Activated naive CD8-positive, alpha-beta T cell (primary cell): ENCODE measurements at regions not wholly inside any gene's neighbourhood (a gene's known extent, or its start where the extent isn't known, plus 50 kb on each side); places are given as distances from the start of the nearest gene placed in this dataset.
"Not testable (repeated sequence)": the region's sequence is repeated elsewhere in the genome, so short reads cannot be mapped to it uniquely, and the experiment has no call there.

Experiments used
- H3K27ac Mint-ChIP-seq: one replicate; pipeline ENCODE4 v1.8.0; 2021; ENCODE audit warnings: mixed read lengths
- H3K27me3 Mint-ChIP-seq: one replicate; pipeline ENCODE4 v1.8.0; 2021; ENCODE audit warnings: mixed read lengths
- H3K36me3 Mint-ChIP-seq: one replicate; pipeline ENCODE4 v1.8.0; 2021; ENCODE audit warnings: mixed read lengths
- H3K4me1 Mint-ChIP-seq: one replicate; pipeline ENCODE4 v1.8.0; 2021; ENCODE audit warnings: low read depth, mixed read lengths
- H3K4me3 Mint-ChIP-seq: one replicate; pipeline ENCODE4 v1.8.0; 2021; ENCODE audit warnings: mild to moderate bottlenecking, mixed read lengths
- H3K9me3 Mint-ChIP-seq: one replicate; pipeline ENCODE4 v1.8.0; 2021; ENCODE audit warnings: low read depth, mixed read lengths

GRCh38 chr1:197985351-197985750 is 68.2 kb downstream of the LHX9 start:
- H3K36me3 Mint-ChIP-seq: no peaks in the 10 kb centered on the region
- H3K4me3 Mint-ChIP-seq: no peak overlapping the region
- peaks cover 3% of the 10 kb centered on the region for H3K4me1 Mint-ChIP-seq
- no peaks in the 10 kb centered on the region for H3K9me3 Mint-ChIP-seq
- peaks cover 4% of the 10 kb centered on the region for H3K27me3 Mint-ChIP-seq
- H3K27ac Mint-ChIP-seq: no peak overlapping the region

GRCh38 chr1:197986817-197987216 is 69.6 kb downstream of the LHX9 start:
- Mint-ChIP-seq H3K9me3 (no peaks in the 10 kb centered on the region), H3K4me3 (no peak overlapping the region), H3K4me1 (peaks cover 3% of the 10 kb centered on the region), H3K27me3 (peaks cover 2% of the 10 kb centered on the region), H3K36me3 (no peaks in the 10 kb centered on the region), H3K27ac (no peak overlapping the region)

GRCh38 chr1:197987294-197987693 is 70.1 kb downstream of the LHX9 start:
- H3K36me3 Mint-ChIP-seq: no peaks in the 10 kb centered on the region
- no peak overlapping the region for H3K4me3 Mint-ChIP-seq

GRCh38 chr1:197988581-197988980 is 71.4 kb downstream of the LHX9 start:
- not testable (repeated sequence) for H3K4me3 Mint-ChIP-seq, H3K27me3 Mint-ChIP-seq, H3K36me3 Mint-ChIP-seq, H3K27ac Mint-ChIP-seq, H3K4me1 Mint-ChIP-seq, H3K9me3 Mint-ChIP-seq

More at GRCh38 chr1:197987294-197987693, 70.1 kb downstream of the LHX9 start:
- peaks cover 2% of the 10 kb centered on the region for H3K27me3 Mint-ChIP-seq
- H3K9me3 Mint-ChIP-seq: no peaks in the 10 kb centered on the region
- H3K4me1 Mint-ChIP-seq: peaks cover 3% of the 10 kb centered on the region
- H3K27ac Mint-ChIP-seq: no peak overlapping the region

- H3K4me3 Mint-ChIP-seq: no peak overlapping the region
- H3K27me3 Mint-ChIP-seq: peaks cover 2% of the 10 kb centered on the region
- H3K4me1 Mint-ChIP-seq: peaks cover 3% of the 10 kb centered on the region
- no peaks in the 10 kb centered on the region for H3K36me3 Mint-ChIP-seq
- no peak overlapping the region for H3K27ac Mint-ChIP-seq
- no peaks in the 10 kb centered on the region for H3K9me3 Mint-ChIP-seq
These were observed 71.9 kb downstream of the LHX9 start for GRCh38 chr1:197989058-197989457.

GRCh38 chr1:197991594-197991993 is 74.4 kb downstream of the LHX9 start:
- Mint-ChIP-seq H3K4me3 (no peak overlapping the region), H3K27ac (no peak overlapping the region), H3K27me3 (no peaks in the 10 kb centered on the region), H3K4me1 (peaks cover 3% of the 10 kb centered on the region), H3K9me3 (no peaks in the 10 kb centered on the region), H3K36me3 (no peaks in the 10 kb centered on the region)

- Mint-ChIP-seq H3K4me1 (no peaks in the 10 kb centered on the region), H3K27ac (no peak overlapping the region), H3K9me3 (no peaks in the 10 kb centered on the region), H3K36me3 (no peaks in the 10 kb centered on the region), H3K27me3 (no peaks in the 10 kb centered on the region), H3K4me3 (no peak overlapping the region)
These were observed 77.8 kb downstream of the LHX9 start for GRCh38 chr1:197994907-197995407.

- Mint-ChIP-seq H3K9me3 (no peaks in the 10 kb centered on the region), H3K4me3 (no peak overlapping the region)
These were observed 78.5 kb downstream of the LHX9 start for GRCh38 chr1:197995408-197996258.

GRCh38 chr1:197996259-197996512 is 79.0 kb downstream of the LHX9 start:
- not testable (repeated sequence) for H3K27me3 Mint-ChIP-seq, H3K9me3 Mint-ChIP-seq, H3K27ac Mint-ChIP-seq, H3K4me1 Mint-ChIP-seq, H3K4me3 Mint-ChIP-seq, H3K36me3 Mint-ChIP-seq

More at GRCh38 chr1:197995408-197996258, 78.5 kb downstream of the LHX9 start:
- Mint-ChIP-seq H3K27ac (no peak overlapping the region), H3K4me1 (no peaks in the 10 kb centered on the region), H3K36me3 (no peaks in the 10 kb centered on the region), H3K27me3 (no peaks in the 10 kb centered on the region)

- Mint-ChIP-seq H3K4me1 (no peaks in the 10 kb centered on the region), H3K36me3 (no peaks in the 10 kb centered on the region), H3K27me3 (no peaks in the 10 kb centered on the region), H3K27ac (no peak overlapping the region), H3K9me3 (no peaks in the 10 kb centered on the region), H3K4me3 (no peak overlapping the region)
These were observed 80.9 kb downstream of the LHX9 start for GRCh38 chr1:197998110-197998509.

- Mint-ChIP-seq H3K4me3 (no peak overlapping the region), H3K27me3 (no peaks in the 10 kb centered on the region), H3K9me3 (no peaks in the 10 kb centered on the region), H3K27ac (no peak overlapping the region), H3K4me1 (no peaks in the 10 kb centered on the region), H3K36me3 (no peaks in the 10 kb centered on the region)
These were observed 84.7 kb downstream of the LHX9 start for GRCh38 chr1:198001776-198002408.

- H3K27ac Mint-ChIP-seq: no peak overlapping the region
- H3K27me3 Mint-ChIP-seq: no peaks in the 10 kb centered on the region
- H3K36me3 Mint-ChIP-seq: no peaks in the 10 kb centered on the region
- H3K9me3 Mint-ChIP-seq: no peaks in the 10 kb centered on the region
- no peaks in the 10 kb centered on the region for H3K4me1 Mint-ChIP-seq
- no peak overlapping the region for H3K4me3 Mint-ChIP-seq
These were observed 86.3 kb downstream of the LHX9 start for GRCh38 chr1:198003468-198003867.

- no peak overlapping the region for H3K4me3 Mint-ChIP-seq
- no peaks in the 10 kb centered on the region for H3K4me1 Mint-ChIP-seq
- no peak overlapping the region for H3K27ac Mint-ChIP-seq
- no peaks in the 10 kb centered on the region for H3K27me3 Mint-ChIP-seq
- peaks cover 3% of the 10 kb centered on the region for H3K36me3 Mint-ChIP-seq
- peaks cover 7% of the 10 kb centered on the region for H3K9me3 Mint-ChIP-seq
These were observed 89.8 kb downstream of the LHX9 start for GRCh38 chr1:198007011-198007410.

GRCh38 chr1:198007687-198008607 is 90.8 kb downstream of the LHX9 start:
- no peaks in the 10 kb centered on the region for H3K27me3 Mint-ChIP-seq
- H3K4me1 Mint-ChIP-seq: no peaks in the 10 kb centered on the region
- no peak overlapping the region for H3K4me3 Mint-ChIP-seq
- H3K36me3 Mint-ChIP-seq: peaks cover 3% of the 10 kb centered on the region
- H3K9me3 Mint-ChIP-seq: peaks cover 7% of the 10 kb centered on the region
- H3K27ac Mint-ChIP-seq: no peak overlapping the region

GRCh38 chr1:198014355-198014754 is 97.2 kb downstream of the LHX9 start:
- no peak overlapping the region for H3K27ac Mint-ChIP-seq
- no peaks in the 10 kb centered on the region for H3K36me3 Mint-ChIP-seq
- peaks cover 3% of the 10 kb centered on the region for H3K9me3 Mint-ChIP-seq
- H3K4me1 Mint-ChIP-seq: no peaks in the 10 kb centered on the region
- H3K27me3 Mint-ChIP-seq: peaks cover 1% of the 10 kb centered on the region
- no peak overlapping the region for H3K4me3 Mint-ChIP-seq
